T-helper 9 cell (primary cell): ENCODE measurements at regions not wholly inside any gene's neighbourhood (a gene's known extent, or its start where the extent isn't known, plus 50 kb on each side); places are given as distances from the start of the nearest gene placed in this dataset.
A peak's percentile ranks its signal among the peaks of the same experiment; 100 is the strongest.

Experiments
- DNase-seq: peaks from one replicate; pipeline ENCODE4 v3.0.0-alpha.2; 2020

DNA sequence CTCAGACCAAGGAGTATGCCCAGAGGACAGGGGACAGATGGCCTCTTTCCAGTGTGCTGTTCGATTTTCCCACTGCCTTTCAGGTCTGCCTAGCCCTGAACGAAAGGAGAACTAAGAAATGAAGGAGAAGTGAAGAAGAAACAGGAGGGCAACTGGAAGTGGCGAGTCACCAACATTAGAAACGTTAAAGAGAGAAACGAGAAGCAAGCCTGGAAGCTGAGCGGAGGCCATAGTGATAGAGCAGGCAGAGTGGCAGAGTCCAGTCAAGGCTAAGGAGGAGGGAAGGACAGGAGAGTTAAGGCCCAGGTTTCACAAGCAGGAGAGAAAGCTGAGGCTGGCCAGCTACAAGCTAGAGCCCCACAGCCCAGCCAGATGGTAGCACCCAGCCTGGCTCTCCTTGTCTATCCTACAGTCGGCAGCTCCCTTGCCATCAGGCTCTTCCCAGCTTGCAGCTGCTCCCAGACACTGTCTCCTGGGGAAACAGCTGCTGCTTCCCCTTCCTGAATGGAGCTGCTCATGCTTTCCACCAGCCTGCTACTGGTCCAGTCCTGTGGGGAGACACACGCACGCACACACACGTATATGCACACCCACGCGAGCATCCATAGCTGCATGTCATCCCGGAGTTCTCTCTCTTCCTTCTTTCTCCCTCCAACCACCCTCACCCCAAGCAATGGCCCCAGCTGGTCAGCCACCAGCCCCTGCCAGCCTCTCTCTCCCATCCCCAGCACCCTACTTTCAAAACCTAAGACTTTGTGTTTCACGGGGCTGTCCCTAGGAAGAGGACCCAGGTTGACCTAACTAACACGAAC is 139.7 kb upstream of the CCND2 start:
- no peak for DNase-seq

DNA sequence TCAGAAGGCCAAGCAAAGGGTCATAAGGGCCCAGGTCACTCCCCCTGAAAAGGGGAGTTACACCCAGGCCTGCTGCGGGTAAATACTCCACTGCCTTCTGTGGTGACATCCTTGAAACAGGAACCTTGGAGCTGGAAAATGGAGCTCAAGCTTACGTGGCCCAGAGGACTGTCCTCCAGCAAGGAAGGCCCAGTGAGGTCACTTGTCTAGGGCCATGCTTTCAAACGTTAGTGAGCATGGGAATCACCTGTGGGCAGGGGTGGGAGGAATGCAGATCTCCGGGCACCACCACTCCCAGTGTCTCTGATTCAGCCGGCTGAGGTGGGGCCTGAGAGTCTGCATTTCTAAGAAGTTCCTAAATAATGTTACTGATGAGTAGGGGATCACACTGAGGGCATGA is 140.5 kb upstream of the CCND2 start:
- no peak for DNase-seq

DNA sequence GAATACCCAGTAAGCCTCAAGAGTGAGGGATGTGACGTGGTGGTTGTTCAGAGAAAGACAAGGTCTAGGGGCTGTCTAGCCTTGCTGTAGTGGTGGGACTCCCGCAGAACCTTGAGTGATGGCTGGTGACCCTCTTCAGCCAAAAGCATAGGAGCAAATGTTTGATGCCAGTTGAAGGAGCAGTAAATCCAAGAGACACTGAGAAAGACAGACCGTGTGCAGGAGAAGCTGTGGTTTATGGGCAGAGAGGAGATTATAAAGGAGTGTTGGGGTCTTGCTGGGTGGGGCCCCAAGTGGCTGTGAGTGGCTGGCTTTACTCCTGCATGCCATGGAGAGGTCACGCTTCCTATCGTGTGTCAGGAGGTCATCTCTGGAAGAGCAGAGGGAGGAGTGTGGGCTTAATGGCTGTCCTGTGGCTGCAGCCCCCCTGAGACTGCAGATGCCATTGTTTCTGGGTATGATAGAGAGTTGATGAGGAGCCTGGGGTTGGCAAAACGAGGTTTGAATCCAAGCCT is 152.0 kb upstream of the CCND2 start:
- no peak for DNase-seq

DNA sequence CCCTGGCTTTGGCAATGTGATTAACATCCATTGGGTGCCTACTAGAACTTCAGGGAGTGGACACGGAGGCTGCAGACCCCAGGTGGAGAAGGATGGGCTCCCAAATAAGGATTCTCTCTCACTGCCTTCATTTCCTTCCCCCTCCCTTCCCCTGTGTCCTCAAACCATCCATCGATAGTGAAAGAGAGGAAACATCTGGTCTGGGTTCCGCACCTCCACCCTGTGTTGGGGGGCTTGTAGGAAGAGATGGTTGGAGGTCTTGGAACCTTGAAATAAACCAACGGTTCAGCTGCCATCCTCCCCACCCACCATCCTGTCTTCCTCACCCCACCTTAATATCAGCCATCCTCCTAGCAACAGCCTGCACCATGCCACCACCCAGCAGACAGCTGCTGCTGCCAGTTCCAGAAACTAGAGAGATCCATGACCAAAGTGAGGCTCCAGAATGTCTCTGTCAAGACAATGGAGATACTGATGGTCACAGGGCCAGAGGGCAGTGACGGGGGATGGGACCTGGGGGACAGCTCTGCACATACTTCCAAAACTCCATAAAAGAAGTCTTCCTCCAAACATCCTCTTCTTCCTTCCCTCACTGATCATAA is 153.1 kb upstream of the CCND2 start:
- no peak for DNase-seq

DNA sequence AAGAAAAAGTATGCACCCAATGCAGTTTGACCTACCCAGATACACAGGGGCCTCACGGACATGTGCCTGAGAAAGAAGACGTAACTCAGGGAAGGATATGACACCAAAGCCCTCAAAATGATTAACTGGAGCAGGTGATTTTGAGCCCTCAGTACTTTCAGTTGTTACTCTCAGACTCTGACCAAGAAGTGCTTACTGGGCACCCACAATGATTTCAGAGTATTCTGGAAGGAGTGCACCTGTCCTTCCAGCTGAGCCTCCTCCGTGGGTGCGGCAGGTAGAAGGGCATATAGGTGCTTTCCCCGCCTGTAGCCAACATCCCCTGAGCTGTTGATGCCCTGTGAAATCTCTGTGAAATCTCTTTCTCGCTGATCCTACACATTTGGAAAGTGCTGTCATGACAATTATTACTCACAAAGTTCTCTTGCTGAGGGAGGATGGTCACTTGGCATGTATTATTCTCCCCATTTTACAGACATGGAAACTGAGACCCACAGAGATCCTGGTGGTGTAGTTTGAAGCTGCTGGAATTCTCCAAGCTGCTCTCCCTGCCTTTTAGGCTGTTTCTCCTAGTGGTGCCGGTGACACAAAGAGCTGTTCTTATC is 154.3 kb upstream of the CCND2 start:
- no peak for DNase-seq

DNA sequence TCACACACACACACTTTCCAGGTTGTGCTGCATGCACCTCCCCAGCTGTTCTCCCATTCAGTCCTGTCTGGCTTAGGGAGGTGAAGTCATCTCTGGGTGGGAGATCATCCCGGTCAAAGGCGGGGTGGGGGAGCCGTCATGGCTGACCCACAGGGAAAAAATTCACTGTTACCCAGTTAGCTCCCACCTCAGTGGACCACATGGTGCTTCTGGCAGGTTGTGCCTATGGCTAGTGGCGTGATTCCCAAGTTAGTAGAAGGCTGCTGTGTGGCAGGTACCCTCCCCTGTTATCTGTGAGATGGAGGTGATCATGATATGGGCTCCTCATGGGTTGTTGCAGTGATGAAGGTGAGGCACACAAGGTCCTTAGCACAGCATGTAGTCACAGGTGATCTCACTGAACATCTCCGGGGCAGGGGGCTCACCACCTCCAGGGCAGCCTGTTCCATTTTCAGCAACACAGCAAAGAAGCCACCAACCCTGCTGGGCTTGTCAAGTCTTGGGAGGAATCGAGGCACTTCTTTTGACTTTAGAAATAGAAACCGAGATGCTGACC is 154.9 kb upstream of the CCND2 start:
- DNase-seq = no peak

DNA sequence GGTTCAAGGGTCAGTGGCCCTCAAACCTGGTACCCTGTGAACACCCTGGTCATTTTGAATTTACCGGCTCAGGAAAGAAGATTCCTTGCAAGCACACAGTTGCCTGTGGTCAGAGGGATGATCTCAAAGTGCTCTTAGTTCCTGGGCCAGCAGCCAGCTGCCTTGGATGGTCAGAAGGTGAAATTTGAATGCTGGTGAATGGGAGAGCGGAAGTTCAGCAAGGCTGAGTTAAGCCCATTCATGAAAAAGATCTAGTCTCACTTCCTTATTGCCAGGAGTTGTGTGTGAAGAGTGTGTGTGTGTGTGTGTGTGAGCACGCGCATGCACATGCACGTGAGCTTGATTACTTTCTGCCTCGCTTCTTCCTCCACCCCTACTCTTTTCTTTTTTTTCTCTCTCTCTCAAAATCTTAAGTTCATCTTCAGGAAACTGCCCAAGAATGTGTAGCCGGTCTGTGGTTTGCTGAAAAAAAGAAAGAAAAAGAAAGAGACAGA is 155.5 kb upstream of the CCND2 start:
- no peak for DNase-seq

DNA sequence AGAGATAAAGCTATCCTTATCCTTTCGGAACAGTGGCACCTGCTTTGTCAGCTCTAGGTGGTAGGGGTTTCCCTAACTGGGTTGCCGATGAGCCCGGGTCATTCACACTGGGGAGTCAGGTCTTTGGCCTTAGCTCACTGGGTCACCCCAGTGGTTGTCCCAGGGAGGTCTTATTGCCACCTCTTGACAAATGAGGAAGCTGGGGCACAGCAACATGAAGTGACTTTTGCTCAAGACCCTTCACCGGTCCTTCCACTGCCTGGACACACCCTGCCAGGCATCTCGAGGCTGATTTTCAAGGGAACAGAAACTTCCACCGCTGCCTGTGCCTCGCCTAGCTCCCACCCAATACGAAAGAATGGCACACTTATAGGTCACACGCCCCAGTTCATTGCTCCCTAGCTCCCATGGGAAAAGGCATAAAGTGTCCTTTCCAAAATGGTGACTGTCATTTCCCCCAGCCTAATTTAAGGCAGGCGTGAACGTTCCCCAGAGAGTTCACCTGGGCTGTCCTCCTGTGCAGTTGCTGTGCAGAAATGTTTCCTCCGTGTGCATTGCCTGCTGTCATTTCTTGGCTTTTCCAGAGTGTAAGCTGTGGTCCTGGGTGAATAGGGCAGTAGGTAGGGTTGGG is 156.1 kb upstream of the CCND2 start:
- DNase-seq = no peak

DNA sequence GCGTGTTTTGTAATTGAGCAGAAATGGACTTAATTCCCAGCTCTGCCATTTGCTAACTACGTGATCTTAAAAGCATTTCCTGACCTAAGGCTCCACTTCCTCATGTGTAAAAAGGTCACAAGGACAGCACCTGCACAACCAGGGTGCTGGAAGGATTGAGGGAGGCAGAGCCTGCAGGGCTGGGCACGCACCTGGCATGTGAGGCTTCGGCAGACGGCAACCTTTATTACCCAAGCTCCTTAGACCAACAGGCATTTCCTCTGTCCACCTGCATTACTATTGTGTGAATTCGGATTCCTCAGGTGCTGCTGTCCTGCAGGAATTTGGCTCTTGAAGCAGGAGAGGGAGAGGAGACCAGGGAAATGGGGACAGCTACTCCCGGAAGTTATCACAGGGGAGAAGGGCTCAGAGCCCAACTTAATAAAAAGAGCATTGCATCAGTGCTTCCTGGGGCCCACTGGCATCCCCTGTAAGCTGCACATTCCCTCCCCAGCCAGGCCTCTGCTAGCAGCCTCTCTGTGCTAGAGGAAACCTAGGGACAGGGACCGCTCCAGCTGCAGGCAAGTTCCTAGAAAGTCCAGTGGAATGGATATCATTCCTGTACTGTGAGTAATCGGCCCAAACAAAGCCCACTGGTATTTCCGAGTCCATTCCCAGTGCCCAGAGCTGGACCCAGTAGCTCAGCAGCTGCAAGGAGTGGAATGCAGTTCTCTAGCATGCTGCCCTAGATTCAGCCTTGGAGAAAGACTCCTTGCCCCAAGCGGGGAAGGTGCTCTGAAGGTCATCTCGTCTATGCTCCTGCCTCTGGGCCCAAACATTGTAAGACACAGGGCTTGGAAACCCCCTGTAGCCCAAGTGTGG is 157.1 kb upstream of the CCND2 start:
- DNase-seq = no peak

DNA sequence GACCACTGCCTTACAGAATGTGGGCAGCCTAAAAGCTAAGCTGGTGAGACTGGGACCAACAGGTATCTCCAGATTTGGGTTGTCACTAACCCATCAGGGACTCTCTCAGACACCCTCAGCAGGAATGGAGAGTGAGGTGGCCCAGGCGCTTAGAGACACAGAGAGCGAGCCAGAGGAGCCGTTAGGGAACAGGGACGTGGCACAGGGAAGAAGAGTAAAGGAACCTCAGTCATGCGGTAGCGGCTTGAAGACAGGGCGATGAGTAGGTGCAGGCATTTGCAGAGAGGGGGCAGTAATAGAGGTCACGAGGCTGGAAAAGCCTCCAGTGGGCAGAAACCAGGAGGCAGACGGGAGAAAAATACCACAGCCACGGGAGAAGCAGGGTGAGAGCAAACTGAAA is 158.0 kb upstream of the CCND2 start:
- no peak for DNase-seq

DNA sequence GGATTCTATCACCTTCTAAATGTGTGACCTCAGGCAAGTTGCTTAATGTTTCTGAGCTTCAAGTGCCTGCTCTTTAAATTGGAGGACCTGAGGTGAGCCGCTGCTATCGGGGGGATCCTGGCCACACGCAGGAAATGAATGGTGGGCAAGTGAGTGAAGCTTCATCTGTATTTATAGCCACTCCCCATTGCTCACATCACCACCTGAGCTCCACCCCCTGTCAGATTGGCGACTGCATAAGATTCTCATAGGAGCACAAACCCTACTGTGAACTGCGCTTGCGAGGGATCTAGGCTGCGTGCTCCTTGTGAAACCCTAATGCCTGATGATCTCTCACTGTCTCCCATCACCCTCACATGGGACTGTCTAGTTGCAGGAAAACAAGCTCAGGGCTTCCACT is 158.6 kb upstream of the CCND2 start:
- no peak for DNase-seq

DNA sequence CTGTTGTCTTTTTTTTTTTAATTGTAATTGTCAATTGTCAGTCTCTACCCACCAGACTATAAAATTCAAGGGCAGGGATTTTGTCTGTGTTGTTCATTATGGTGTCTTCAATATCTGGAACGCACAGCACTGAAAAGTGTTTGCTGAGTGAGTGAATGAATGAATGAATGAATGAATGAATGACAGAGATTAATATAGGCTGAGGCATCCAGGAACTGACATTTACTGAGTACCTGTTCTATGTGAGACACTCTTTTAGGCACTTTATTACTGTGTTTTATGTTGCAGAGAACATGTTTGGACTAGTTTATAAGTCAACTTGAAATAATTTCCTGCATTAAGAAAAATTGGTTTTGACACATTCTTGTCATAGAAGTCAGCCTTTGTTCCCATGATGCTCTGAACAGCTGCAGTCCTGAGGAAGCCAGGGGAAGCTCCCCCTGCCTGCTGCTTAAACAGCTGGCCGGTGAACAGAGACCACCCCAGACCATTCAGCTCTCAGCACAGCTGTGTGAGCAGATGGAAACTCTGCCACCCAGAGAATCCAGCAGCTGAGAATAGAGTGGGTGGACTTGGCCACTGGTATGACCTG is 160.7 kb upstream of the CCND2 start:
- DNase-seq = no peak

DNA sequence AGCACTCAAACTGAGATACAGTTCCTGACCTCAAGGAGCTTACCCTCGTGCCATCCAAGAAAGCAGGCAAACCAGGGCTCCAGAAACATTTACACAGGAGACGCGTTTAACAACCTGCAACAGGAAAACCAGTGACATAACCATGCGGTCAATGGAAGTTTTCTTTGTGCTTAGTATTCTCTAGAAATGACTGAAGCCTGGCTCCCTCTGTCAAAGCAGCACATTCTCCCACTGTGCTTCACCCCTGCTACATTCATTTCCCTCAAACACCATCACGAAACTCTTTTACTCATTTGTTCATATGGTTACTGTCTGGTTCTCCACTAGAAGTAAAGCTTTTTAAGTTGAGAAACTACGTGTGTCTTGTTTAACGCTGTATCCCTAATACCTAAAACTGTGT is 161.3 kb upstream of the CCND2 start:
- no peak for DNase-seq

DNA sequence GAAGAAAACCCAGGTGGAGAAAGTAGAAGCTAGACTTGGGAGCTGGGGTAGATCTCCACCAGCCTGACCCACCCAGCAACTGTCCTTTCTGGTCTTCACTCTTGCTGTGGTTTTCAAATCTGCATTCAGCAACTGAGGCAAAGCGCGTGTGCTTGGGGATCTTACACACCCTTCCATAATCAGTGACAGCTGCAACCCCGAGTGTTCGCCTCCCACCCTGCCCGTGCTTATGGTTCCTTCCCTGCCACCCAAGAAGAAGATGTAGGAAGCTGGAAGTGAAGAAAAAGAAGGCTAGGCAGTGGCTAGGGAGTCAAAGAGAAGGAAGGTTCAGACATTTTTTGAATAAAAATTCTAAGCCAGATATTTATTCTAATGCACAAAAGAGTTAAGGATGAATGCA is 162.6 kb upstream of the CCND2 start:
- DNase-seq = no peak

DNA sequence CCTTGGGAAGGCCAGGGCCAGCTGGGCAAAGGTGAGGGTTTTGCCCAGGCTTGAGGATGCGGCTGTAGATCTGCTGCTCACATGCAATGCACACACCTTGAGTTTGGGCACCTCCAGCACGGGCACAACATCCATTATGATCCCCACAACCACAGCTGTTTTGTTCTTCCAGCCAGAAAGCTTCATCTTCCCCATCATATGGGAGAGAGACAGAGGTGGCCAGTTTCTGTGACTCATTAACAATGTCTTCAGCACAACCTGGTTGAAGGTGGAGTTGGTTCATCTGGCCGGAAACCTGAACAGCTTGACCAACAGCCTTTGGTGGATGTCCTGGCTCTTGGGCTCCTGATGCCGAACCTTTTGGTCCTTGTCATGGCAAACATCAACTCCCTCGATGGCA is 163.7 kb upstream of the CCND2 start:
- DNase-seq = no peak

DNA sequence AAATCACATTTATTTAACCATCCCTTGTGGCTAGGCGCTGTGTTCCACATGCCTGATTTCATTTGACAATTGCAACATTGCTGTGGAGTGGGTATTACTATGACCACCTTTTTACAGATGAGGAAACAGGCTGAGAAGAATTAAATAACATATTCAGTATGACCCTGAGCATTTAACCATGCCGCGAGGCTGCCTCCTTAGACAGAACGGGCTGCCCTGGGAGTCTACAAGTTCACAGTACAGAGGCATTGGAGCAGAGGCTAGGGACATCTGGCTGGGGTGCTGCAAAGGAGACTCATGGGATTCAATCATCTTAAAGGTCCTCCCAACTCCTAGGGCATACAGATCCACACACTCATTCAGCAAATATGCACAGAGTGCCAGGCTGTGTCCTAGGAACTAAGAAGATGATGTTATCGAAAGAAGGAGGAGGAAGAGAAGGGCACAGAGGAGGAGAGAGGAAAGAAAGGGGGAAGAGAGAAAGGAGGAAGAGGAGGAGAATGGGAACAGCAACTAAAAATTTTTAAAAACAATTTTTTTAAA is 164.7 kb upstream of the CCND2 start:
- no peak for DNase-seq

DNA sequence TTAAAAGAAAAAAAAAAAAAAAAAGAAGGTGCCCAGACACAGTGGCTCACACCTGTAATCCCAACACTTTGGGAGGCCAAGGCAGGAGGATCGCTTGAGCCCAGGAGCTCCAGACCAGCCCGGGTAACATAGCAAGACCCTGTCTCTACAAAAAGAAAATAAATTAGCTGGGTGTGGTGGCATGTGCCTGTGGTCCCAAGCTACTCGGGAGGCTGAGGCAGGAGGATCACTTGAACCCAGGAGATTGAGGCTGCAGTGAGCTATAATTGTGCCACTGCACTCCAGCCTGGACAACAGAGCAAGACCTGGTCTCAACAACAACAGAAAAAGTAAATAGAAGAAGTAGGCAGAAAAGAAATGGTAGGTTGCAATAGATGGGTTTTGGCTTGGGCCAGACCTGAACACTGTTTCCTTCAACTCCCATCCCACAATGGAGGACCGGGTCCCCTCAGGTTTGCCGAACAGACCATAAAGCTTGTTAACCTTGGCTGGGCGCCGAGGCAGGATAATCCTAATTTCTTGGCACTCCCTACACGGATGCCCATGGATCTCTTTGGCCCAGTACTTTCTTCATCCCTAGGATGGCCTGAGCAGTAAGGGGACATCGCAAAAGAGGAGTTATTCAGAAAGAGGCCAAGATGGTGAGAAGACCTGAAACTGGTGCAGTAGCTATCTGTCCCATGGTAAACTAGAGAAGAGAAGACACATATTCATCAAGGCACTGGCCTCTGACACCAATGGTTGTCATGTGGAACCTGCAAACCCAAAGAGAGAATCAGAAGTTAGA is 165.5 kb upstream of the CCND2 start:
- DNase-seq = no peak

DNA sequence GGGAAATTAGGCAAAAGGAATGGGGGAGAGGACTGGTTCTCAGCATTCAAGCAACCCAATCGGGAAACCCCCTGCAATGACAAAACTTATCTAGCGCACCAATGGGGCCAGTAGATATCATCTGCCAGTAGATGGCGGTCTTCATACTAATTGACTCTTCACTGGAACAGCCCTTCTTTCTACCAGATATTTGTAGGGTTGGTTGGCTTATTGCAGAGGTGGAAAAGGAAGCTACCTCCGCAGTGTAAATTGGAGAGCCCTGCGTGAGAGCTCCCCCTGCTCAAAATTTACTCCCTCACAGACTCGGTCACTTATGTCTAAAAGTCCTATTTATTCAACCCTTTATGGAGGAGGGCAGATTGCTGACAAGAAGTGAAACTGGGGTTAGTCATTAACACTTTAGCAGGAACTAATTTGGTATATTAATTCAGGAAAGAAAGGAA is 166.1 kb upstream of the CCND2 start:
- peak; percentile 38 for DNase-seq

DNA sequence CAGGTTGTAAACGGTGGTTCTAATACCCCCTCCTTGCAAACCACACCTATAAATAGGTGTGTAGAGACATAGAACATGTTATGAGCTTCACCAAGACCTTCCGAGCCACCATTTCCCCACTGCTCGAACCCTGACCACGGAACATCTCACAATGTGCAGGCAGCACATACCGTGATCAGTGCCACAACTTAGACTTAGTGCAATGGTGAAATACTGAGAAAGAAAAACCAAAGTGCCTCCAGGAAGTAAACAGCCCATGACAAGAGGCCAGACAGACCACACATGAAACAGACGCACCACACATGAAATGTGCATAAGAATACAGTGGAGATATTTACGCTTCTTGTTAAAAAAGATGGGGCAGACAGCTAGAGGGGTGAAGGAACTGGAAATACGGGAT is 166.9 kb upstream of the CCND2 start:
- DNase-seq = no peak

DNA sequence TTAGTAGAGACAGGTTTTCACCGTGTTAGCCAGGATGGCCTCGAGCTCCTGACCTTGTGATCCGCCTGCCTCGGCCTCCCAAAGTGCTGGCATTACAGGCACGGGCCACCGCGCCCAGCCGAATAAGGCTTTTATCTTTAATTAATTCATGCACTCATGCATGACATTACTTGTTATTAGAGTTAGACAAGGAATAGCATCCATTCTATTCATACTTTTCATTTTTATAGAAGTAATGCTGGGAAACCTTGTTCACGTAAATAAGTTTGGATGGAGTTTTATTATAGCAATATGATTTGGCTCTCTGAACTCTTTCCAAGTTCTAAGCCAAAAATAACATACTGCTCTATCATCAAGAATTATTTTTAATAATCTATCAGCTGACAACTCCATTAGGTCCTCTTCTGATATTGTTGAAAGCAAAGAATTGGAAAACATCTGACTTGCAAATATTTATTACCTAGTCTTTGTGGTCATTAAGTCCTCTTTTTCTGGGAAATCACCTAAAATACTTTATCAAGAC is 168.8 kb upstream of the CCND2 start:
- DNase-seq = no peak
